ENCODE measurements at regions not wholly inside any gene's neighbourhood (a gene's known extent, or its start where the extent isn't known, plus 50 kb on each side); places are given as distances from the start of the nearest gene placed in this dataset.

DNA sequence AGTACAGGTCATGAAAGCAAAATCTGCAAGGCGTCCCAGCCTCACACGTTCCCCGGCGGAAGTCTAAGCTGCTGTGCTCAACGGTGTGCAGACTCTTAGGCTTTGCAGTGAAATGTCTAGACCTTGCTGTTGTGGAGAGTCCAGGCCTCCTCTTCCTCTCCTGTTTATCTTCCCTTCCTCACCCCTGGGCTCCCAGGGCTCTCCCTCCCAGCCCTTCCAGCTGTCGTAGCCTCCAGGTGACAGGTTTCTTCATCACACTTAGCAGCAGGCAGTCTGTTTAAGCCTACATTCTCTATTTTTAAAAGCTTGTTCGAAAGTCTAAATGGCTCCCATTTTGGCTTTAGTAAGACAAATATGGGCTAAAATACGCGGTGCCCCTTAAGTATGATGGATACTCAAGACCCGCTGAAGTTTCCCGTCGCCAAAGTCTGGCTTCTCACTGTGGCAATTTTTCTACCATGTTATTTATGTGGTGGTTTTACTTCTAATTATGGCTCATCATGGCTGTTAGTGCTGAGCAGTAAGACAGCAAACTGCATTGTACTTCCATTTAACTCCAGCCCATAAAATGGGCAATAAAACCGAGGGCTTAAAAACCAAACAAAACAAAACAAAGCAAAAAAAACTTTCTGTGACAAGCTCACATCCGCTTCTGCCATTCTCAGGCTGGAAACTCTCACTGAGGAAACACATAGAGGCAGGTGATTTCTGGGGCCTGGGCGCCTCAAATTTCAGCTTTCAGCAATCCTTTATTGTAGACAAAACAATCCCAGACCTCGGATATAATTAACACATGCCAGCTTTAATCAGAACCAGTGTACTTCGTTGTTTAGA is 243.2 kb downstream of the SNX10 start:
- Histone ChIP-seq H3K9me2 (ENCODE audit: insufficient read depth, low read length) (no peaks in the 10 kb centered on the region), H3K9me3 (ENCODE audit: low read length) (no peaks in the 10 kb centered on the region), H2AFZ (ENCODE audit: low read depth, low read length) (no peak overlapping the region), H3F3A (ENCODE audit: insufficient read depth, low read length, poor library complexity, severe bottlenecking) (no peaks in the 10 kb centered on the region), H3K27me3 (ENCODE audit: insufficient read depth, low read depth, low read length) (no peaks in the 10 kb centered on the region), H3K27ac (ENCODE audit: low read length) (no peak overlapping the region), H4K20me1 (ENCODE audit: insufficient read depth) (no peaks in the 10 kb centered on the region), H3K79me2 (replicated peaks; ENCODE audit: insufficient read depth, low read length) (no peaks in the 10 kb centered on the region), H3K4me2 (ENCODE audit: low read length) (peak overlapping the region; percentile 18), H3K4me3 (ENCODE audit: low read length) (no peak overlapping the region), H3K36me3 (ENCODE audit: insufficient read depth, low read length) (no peaks in the 10 kb centered on the region), H3K9ac (ENCODE audit: low read length) (no peak overlapping the region)
- TF ChIP-seq POLR2AphosphoS5 (IDR thresholded peaks at IDR 0.05), result peak; percentile 36
- TF ChIP-seq EP300 (conservative IDR thresholded peaks at IDR 0.05; ENCODE audit: poor library complexity, severe bottlenecking), result no peak

- Histone ChIP-seq H3K36me3 (ENCODE audit: insufficient read depth, low read length) (no peaks in the 10 kb centered on the region), H3K27ac (ENCODE audit: low read length) (no peak overlapping the region), H3F3A (ENCODE audit: insufficient read depth, low read length, poor library complexity, severe bottlenecking) (no peaks in the 10 kb centered on the region), H3K4me3 (ENCODE audit: low read length) (no peak overlapping the region), H2AFZ (ENCODE audit: low read depth, low read length) (no peak overlapping the region), H3K79me2 (replicated peaks; ENCODE audit: insufficient read depth, low read length) (no peaks in the 10 kb centered on the region), H3K27me3 (ENCODE audit: insufficient read depth, low read depth, low read length) (no peaks in the 10 kb centered on the region), H3K9ac (ENCODE audit: low read length) (no peak overlapping the region), H3K9me2 (ENCODE audit: insufficient read depth, low read length) (no peaks in the 10 kb centered on the region), H3K4me2 (ENCODE audit: low read length) (no peak overlapping the region), H3K9me3 (ENCODE audit: low read length) (no peaks in the 10 kb centered on the region), H4K20me1 (ENCODE audit: insufficient read depth) (no peaks in the 10 kb centered on the region)
- TF ChIP-seq CTCF (IDR thresholded peaks at IDR 0.05; ENCODE audit: poor library complexity, severe bottlenecking), result no peak
- TF ChIP-seq, protein P1, sequence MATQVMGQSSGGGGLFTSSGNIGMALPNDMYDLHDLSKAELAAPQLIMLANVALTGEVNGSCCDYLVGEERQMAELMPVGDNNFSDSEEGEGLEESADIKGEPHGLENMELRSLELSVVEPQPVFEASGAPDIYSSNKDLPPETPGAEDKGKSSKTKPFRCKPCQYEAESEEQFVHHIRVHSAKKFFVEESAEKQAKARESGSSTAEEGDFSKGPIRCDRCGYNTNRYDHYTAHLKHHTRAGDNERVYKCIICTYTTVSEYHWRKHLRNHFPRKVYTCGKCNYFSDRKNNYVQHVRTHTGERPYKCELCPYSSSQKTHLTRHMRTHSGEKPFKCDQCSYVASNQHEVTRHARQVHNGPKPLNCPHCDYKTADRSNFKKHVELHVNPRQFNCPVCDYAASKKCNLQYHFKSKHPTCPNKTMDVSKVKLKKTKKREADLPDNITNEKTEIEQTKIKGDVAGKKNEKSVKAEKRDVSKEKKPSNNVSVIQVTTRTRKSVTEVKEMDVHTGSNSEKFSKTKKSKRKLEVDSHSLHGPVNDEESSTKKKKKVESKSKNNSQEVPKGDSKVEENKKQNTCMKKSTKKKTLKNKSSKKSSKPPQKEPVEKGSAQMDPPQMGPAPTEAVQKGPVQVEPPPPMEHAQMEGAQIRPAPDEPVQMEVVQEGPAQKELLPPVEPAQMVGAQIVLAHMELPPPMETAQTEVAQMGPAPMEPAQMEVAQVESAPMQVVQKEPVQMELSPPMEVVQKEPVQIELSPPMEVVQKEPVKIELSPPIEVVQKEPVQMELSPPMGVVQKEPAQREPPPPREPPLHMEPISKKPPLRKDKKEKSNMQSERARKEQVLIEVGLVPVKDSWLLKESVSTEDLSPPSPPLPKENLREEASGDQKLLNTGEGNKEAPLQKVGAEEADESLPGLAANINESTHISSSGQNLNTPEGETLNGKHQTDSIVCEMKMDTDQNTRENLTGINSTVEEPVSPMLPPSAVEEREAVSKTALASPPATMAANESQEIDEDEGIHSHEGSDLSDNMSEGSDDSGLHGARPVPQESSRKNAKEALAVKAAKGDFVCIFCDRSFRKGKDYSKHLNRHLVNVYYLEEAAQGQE (IDR thresholded peaks at IDR 0.05; ENCODE audit: borderline replicate concordance), result no peak
- no peak for TF ChIP-seq EP300 (conservative IDR thresholded peaks at IDR 0.05; ENCODE audit: poor library complexity, severe bottlenecking)
- no peak for TF ChIP-seq MXI1 (conservative IDR thresholded peaks at IDR 0.05; ENCODE audit: poor library complexity, severe bottlenecking)
- no peak for TF ChIP-seq RAD21 (conservative IDR thresholded peaks at IDR 0.05)
- TF ChIP-seq SMC3 (conservative IDR thresholded peaks at IDR 0.05; ENCODE audit: poor library complexity), result no peak
- no peak for TF ChIP-seq TAF1 (IDR thresholded peaks at IDR 0.05; ENCODE audit: low read depth)
- no peak for TF ChIP-seq POLR2AphosphoS5 (IDR thresholded peaks at IDR 0.05)
- no peak for TF ChIP-seq EZH2 (IDR thresholded peaks at IDR 0.05; ENCODE audit: borderline replicate concordance, insufficient read depth, low read length, poor library complexity, severe bottlenecking)
Observed at GRCh38 chr7:26535483-26536007, 243.9 kb downstream of the SNX10 start.

All from neural cell (in vitro differentiated cells).